Activated CD4-positive, alpha-beta memory T cell treated with anti-CD3 and anti-CD28 coated beads for 36 hours (primary cell): ENCODE measurements at regions not wholly inside any gene's neighbourhood (a gene's known extent, or its start where the extent isn't known, plus 50 kb on each side); places are given as distances from the start of the nearest gene placed in this dataset.

Source experiments
- CTCF ChIA-PET: fragments of 350-600 bp; sonication (Branson Sonifier 250); formaldehyde crosslinking; loops from one replicate; lab custom pipeline; 2021; ENCODE audit warnings: antibody characterized with exemption, inconsistent platforms; lab: Charles Lee
- POLR2A ChIA-PET: fragments of 350-600 bp; sonication (Branson Sonifier 250); formaldehyde crosslinking; loops from one replicate; lab custom pipeline; 2021; ENCODE audit warnings: antibody characterized with exemption; lab: Charles Lee
- DNase-seq: peaks from one replicate; pipeline ENCODE4 v3.0.0-alpha.2; 2020
- H3K27ac Mint-ChIP-seq: one replicate; pipeline ENCODE4 v1.8.0; 2021; ENCODE audit warnings: mixed read lengths
- H3K27me3 Mint-ChIP-seq: one replicate; pipeline ENCODE4 v1.8.0; 2021; ENCODE audit warnings: mixed read lengths
- H3K36me3 Mint-ChIP-seq: one replicate; pipeline ENCODE4 v1.8.0; 2021; ENCODE audit warnings: mixed read lengths
- H3K4me1 Mint-ChIP-seq: one replicate; pipeline ENCODE4 v1.8.0; 2021; ENCODE audit warnings: low read depth, mixed read lengths
- H3K4me3 Mint-ChIP-seq: one replicate; pipeline ENCODE4 v1.8.0; 2021; ENCODE audit warnings: mild to moderate bottlenecking, mixed read lengths
- H3K9me3 Mint-ChIP-seq: one replicate; pipeline ENCODE4 v1.8.0; 2021; ENCODE audit warnings: mixed read lengths
- intact Hi-C: fragments of 100-400 bp; cut with micrococcal nuclease; formaldehyde crosslinking; loops from one replicate; pipeline ENCODE4 v1.15.1; 2023

- Mint-ChIP-seq H3K4me1 (peaks cover 5% of the 10 kb centered on the region), H3K36me3 (no peaks in the 10 kb centered on the region), H3K4me3 (peak overlapping the region; percentile 52), H3K9me3 (no peaks in the 10 kb centered on the region), H3K27me3 (peaks cover 43% of the 10 kb centered on the region), H3K27ac (no peak overlapping the region)
- intact Hi-C loops = loop anchor here (10.0 kb wide), 1 partner anchor 101 kb away; no protein-coding TSS in a partner anchor
- peak; percentile 27 for DNase-seq
- CTCF ChIA-PET = interaction anchor here (1.0 kb wide), 1 partner anchor 112 kb away, joined by 5 read pairs; no protein-coding TSS in a partner anchor
- POLR2A ChIA-PET = no interaction called here
Measured at GRCh38 chr3:194203482-194204041, 67.6 kb downstream of the HES1 start.

- Mint-ChIP-seq H3K36me3 (no peaks in the 10 kb centered on the region), H3K4me3 (peak overlapping the region; percentile 52), H3K27ac (no peak overlapping the region), H3K9me3 (no peaks in the 10 kb centered on the region), H3K27me3 (peaks cover 40% of the 10 kb centered on the region), H3K4me1 (peaks cover 5% of the 10 kb centered on the region)
- POLR2A ChIA-PET = no interaction called here
- CTCF ChIA-PET = interaction anchor here (1.0 kb wide), 1 partner anchor 112 kb away, joined by 5 read pairs; no protein-coding TSS in a partner anchor
- intact Hi-C loops = loop anchor here (10.0 kb wide), 1 partner anchor 100 kb away; no protein-coding TSS in a partner anchor
- DNase-seq = peak; percentile 16
Measured at GRCh38 chr3:194204042-194204987, 68.4 kb downstream of the HES1 start.

- POLR2A ChIA-PET = no interaction called here
- peaks cover 33% of the 10 kb centered on the region for H3K27me3 Mint-ChIP-seq
- CTCF ChIA-PET = no interaction called here
- peaks cover 5% of the 10 kb centered on the region for H3K4me1 Mint-ChIP-seq
- H3K36me3 Mint-ChIP-seq = no peaks in the 10 kb centered on the region
- no peak overlapping the region for H3K27ac Mint-ChIP-seq
- no peak for DNase-seq
- no peaks in the 10 kb centered on the region for H3K9me3 Mint-ChIP-seq
- intact Hi-C loops = loop anchor here (10.0 kb wide), 1 partner anchor 99 kb away; no protein-coding TSS in a partner anchor
- H3K4me3 Mint-ChIP-seq = no peak overlapping the region
Measured at GRCh38 chr3:194205675-194206133, 69.8 kb downstream of the HES1 start.

GRCh38 chr3:194206320-194206719 lies 70.4 kb downstream of the HES1 start:
- intact Hi-C loops = loop anchor here (10.0 kb wide), 1 partner anchor 98 kb away; no protein-coding TSS in a partner anchor
- H3K36me3 Mint-ChIP-seq = no peaks in the 10 kb centered on the region
- ChIA-PET POLR2A (no interaction called here), CTCF (no interaction called here)
- H3K27me3 Mint-ChIP-seq = peaks cover 30% of the 10 kb centered on the region
- no peak for DNase-seq
- H3K4me3 Mint-ChIP-seq = no peak overlapping the region
- H3K4me1 Mint-ChIP-seq = peaks cover 5% of the 10 kb centered on the region
- H3K9me3 Mint-ChIP-seq = no peaks in the 10 kb centered on the region
- no peak overlapping the region for H3K27ac Mint-ChIP-seq

GRCh38 chr3:194208709-194209108 lies 72.8 kb downstream of the HES1 start:
- POLR2A ChIA-PET = interaction anchor here (0.6 kb wide), 1 partner anchor 345 kb away, joined by 4 read pairs; no protein-coding TSS in a partner anchor
- H3K9me3 Mint-ChIP-seq = no peaks in the 10 kb centered on the region
- no peak overlapping the region for H3K27ac Mint-ChIP-seq
- no peak for DNase-seq
- H3K27me3 Mint-ChIP-seq = peaks cover 21% of the 10 kb centered on the region
- CTCF ChIA-PET = no interaction called here
- intact Hi-C loops = loop anchor here (10.0 kb wide), 1 partner anchor 96 kb away; no protein-coding TSS in a partner anchor
- no peak overlapping the region for H3K4me3 Mint-ChIP-seq
- no peaks in the 10 kb centered on the region for H3K36me3 Mint-ChIP-seq
- peaks cover under 1% of the 10 kb centered on the region for H3K4me1 Mint-ChIP-seq

- Mint-ChIP-seq H3K36me3 (no peaks in the 10 kb centered on the region), H3K4me1 (no peaks in the 10 kb centered on the region), H3K27ac (no peak overlapping the region), H3K4me3 (no peak overlapping the region), H3K27me3 (peaks cover 6% of the 10 kb centered on the region), H3K9me3 (no peaks in the 10 kb centered on the region)
- intact Hi-C loops = no loop called here
- POLR2A ChIA-PET = no interaction called here
- CTCF ChIA-PET = no interaction called here
- DNase-seq = no peak
Measured at GRCh38 chr3:194212161-194212844, 76.4 kb downstream of the HES1 start.

GRCh38 chr3:194212845-194213331 lies 76.9 kb downstream of the HES1 start:
- Mint-ChIP-seq H3K9me3 (no peaks in the 10 kb centered on the region), H3K36me3 (no peaks in the 10 kb centered on the region), H3K4me1 (no peaks in the 10 kb centered on the region), H3K27me3 (peaks cover 6% of the 10 kb centered on the region), H3K27ac (no peak overlapping the region), H3K4me3 (no peak overlapping the region)
- DNase-seq = no peak
- CTCF ChIA-PET = no interaction called here
- intact Hi-C loops = no loop called here
- POLR2A ChIA-PET = no interaction called here

GRCh38 chr3:194215392-194215791 lies 79.4 kb downstream of the HES1 start:
- H3K27me3 Mint-ChIP-seq = peaks cover 7% of the 10 kb centered on the region
- no peak overlapping the region for H3K27ac Mint-ChIP-seq
- ChIA-PET POLR2A (no interaction called here), CTCF (no interaction called here)
- H3K9me3 Mint-ChIP-seq = no peaks in the 10 kb centered on the region
- no peak overlapping the region for H3K4me3 Mint-ChIP-seq
- DNase-seq = no peak
- no peaks in the 10 kb centered on the region for H3K36me3 Mint-ChIP-seq
- no peaks in the 10 kb centered on the region for H3K4me1 Mint-ChIP-seq
- intact Hi-C loops = no loop called here

GRCh38 chr3:194218646-194219453 lies 82.9 kb downstream of the HES1 start:
- Mint-ChIP-seq H3K4me1 (no peaks in the 10 kb centered on the region), H3K36me3 (no peaks in the 10 kb centered on the region), H3K9me3 (no peaks in the 10 kb centered on the region), H3K27ac (no peak overlapping the region), H3K27me3 (peaks cover 12% of the 10 kb centered on the region), H3K4me3 (no peak overlapping the region)
- CTCF ChIA-PET = no interaction called here
- POLR2A ChIA-PET = no interaction called here
- DNase-seq = no peak
- intact Hi-C loops = no loop called here

GRCh38 chr3:194219826-194220410 lies 84.0 kb downstream of the HES1 start:
- no peaks in the 10 kb centered on the region for H3K36me3 Mint-ChIP-seq
- H3K4me1 Mint-ChIP-seq = peaks cover 7% of the 10 kb centered on the region
- no peak for DNase-seq
- POLR2A ChIA-PET = no interaction called here
- intact Hi-C loops = no loop called here
- H3K27ac Mint-ChIP-seq = no peak overlapping the region
- no peak overlapping the region for H3K4me3 Mint-ChIP-seq
- H3K9me3 Mint-ChIP-seq = no peaks in the 10 kb centered on the region
- CTCF ChIA-PET = no interaction called here
- H3K27me3 Mint-ChIP-seq = peaks cover 20% of the 10 kb centered on the region

GRCh38 chr3:194220901-194221326 lies 85.0 kb downstream of the HES1 start:
- POLR2A ChIA-PET = no interaction called here
- Mint-ChIP-seq H3K36me3 (no peaks in the 10 kb centered on the region), H3K27ac (no peak overlapping the region), H3K27me3 (peaks cover 26% of the 10 kb centered on the region), H3K9me3 (no peaks in the 10 kb centered on the region), H3K4me3 (no peak overlapping the region), H3K4me1 (peaks cover 7% of the 10 kb centered on the region)
- CTCF ChIA-PET = no interaction called here
- no peak for DNase-seq
- intact Hi-C loops = no loop called here
